Cardiac muscle cell (in vitro differentiated cells and primary cell): ENCODE measurements at regions not wholly inside any gene's neighbourhood (a gene's known extent, or its start where the extent isn't known, plus 50 kb on each side); places are given as distances from the start of the nearest gene placed in this dataset.

Experiments used
- DNase-seq, 2 donors: peaks; one replicate each; pipeline versions ENCODE4 v3.0.0 to v3.0.0-alpha.2; 2010 to 2017; ENCODE audit warnings: low read depth in 1 of 2, low spot score in 1 of 2
- H3K27ac ChIP-seq: fragments of 200-600 bp; sonication (generic); 2 replicates; pipeline ENCODE4 v1.5.1; 2016
- H3K27me3 ChIP-seq: fragments of 200-600 bp; sonication (generic); 2 replicates; pipeline ENCODE4 v1.6.0; 2016; ENCODE audit warnings: control low read depth
- H3K36me3 ChIP-seq: fragments of 200-600 bp; sonication (generic); 2 replicates; pipeline ENCODE4 v1.5.1; 2016; ENCODE audit warnings: control low read depth
- H3K4me1 ChIP-seq: fragments of 200-600 bp; sonication (generic); 2 replicates; pipeline ENCODE4 v1.8.1; 2017; ENCODE audit warnings: low read depth, mild to moderate bottlenecking, mixed run types
- H3K4me3 ChIP-seq: fragments of 200-600 bp; sonication (generic); 2 replicates; pipeline ENCODE4 v1.5.1; 2016; ENCODE audit warnings: mild to moderate bottlenecking
- H3K9me3 ChIP-seq: fragments of 200-600 bp; sonication (generic); 2 replicates; pipeline ENCODE4 v1.5.1; 2017; ENCODE audit warnings: low read depth, mild to moderate bottlenecking, control low read depth
- TF ChIP-seq, protein P1 (sequence below): IDR thresholded peaks from 2 replicates; pipeline ENCODE4 v1.5.1; 2012; ENCODE audit warnings: low read depth, mild to moderate bottlenecking, low read length

DNA sequence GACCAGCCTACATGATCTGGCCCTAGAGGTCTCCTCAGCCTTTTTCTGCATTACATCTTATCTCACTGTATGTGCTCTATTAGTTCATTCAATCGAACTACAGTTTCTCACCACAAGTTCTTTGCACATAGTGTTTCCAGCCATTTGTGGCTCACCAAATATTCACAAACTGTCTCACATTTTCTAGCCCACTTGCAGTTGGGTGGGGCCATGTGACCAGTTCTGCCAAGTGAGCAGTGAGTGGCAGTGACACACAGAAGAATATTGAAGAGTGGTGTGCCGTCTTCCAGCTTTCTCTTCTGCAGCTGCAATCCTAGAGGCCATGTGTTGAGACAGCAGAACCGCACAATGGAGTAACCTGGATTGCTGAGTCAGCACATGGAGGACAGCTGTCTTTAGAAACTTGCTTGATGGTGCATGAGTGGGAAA lies 103.2 kb upstream of the ZNF644 start:
- H3K27ac ChIP-seq = no peak overlapping the region

DNA sequence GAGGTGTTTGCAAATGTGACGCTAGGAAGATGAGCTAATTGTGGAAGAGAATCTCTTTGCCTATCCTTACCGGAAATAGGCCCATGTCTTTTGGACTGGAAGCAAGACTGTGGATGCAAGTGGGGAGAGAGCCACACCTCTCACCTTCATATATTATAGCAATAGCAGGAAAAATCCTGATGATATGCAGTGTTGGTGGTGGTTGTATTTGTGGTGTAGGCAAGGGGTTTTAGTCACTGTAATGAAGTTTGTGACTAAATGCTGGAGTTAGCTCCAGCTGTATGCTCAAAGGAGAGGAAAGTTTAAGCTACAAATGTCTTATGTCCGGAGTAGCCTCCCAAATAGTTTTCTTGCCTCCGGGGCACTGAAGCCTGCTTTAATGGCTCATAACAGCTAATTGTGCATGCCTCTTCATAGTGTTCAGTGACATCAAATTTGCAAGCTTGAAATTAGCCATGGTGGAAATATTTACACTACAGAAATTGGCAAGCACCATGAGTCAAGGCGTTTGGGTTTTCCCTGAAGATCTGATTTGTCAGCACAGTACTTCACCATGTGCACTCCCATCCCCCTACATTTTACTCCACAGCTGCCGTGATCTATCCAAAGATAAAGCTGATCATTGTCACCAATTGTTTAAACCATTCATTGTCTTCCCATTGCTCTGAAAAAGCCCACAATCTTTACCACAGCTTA lies 102.6 kb upstream of the ZNF644 start:
- TF ChIP-seq, protein P1, sequence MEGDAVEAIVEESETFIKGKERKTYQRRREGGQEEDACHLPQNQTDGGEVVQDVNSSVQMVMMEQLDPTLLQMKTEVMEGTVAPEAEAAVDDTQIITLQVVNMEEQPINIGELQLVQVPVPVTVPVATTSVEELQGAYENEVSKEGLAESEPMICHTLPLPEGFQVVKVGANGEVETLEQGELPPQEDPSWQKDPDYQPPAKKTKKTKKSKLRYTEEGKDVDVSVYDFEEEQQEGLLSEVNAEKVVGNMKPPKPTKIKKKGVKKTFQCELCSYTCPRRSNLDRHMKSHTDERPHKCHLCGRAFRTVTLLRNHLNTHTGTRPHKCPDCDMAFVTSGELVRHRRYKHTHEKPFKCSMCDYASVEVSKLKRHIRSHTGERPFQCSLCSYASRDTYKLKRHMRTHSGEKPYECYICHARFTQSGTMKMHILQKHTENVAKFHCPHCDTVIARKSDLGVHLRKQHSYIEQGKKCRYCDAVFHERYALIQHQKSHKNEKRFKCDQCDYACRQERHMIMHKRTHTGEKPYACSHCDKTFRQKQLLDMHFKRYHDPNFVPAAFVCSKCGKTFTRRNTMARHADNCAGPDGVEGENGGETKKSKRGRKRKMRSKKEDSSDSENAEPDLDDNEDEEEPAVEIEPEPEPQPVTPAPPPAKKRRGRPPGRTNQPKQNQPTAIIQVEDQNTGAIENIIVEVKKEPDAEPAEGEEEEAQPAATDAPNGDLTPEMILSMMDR = no peak
- H3K27ac ChIP-seq = no peak overlapping the region
- H3K4me1 ChIP-seq = no peaks in the 10 kb centered on the region
- no peaks in the 10 kb centered on the region for H3K9me3 ChIP-seq
- DNase-seq = no peak
- H3K4me3 ChIP-seq = no peak overlapping the region
- H3K36me3 ChIP-seq = no peaks in the 10 kb centered on the region
- no peaks in the 10 kb centered on the region for H3K27me3 ChIP-seq

More for the DNA sequence above, 103.2 kb upstream of the ZNF644 start:
- DNase-seq = no peak
- H3K4me1 ChIP-seq = no peaks in the 10 kb centered on the region
- no peaks in the 10 kb centered on the region for H3K9me3 ChIP-seq
- TF ChIP-seq, protein P1 = no peak
- no peaks in the 10 kb centered on the region for H3K27me3 ChIP-seq
- no peaks in the 10 kb centered on the region for H3K36me3 ChIP-seq
- no peak overlapping the region for H3K4me3 ChIP-seq

DNA sequence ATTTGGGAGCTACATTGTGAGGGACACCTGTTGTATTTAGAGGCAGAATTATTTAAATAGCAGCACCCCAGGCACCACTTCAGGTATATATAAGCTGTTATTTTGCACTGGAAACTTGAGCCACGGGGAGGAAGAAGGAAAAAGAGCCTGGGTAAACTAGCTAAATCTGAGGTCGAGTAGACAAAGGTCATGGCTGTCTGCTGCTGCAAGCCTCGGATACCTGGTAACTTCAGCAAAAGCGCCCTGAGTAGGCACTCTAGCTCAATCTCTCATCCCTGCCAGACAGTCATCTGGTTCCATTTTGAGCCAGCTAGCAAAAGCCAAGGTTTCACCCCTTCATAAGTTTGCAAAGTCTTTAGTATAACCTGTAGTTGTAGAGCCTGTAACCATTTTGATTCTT lies 101.9 kb upstream of the ZNF644 start:
- Histone ChIP-seq H3K4me3 (no peak overlapping the region), H3K36me3 (no peaks in the 10 kb centered on the region), H3K9me3 (no peaks in the 10 kb centered on the region), H3K27me3 (no peaks in the 10 kb centered on the region), H3K4me1 (no peaks in the 10 kb centered on the region), H3K27ac (no peak overlapping the region)
- TF ChIP-seq, protein P1 = no peak
- no peak for DNase-seq

DNA sequence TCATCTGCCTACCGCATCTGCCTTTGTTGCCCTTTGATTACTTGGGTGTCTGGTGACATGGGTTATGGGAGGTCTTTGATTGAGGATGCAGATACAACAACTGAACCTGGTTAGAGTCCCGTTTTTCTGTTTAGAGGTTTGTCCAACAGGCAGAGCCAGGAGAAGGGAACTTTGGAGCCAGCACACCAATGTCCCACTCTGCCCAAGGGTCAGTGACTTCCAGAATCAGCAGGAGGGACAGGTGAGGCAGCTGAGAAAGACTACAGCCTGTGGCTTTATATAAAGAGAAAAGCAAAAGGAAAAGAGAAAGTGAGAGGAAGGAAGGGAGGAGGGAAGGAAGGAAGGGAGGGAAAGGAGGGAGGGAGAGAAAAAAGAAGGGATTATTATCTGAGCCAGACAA lies 101.5 kb upstream of the ZNF644 start:
- DNase-seq = no peak
- Histone ChIP-seq H3K27me3 (no peaks in the 10 kb centered on the region), H3K4me1 (no peaks in the 10 kb centered on the region), H3K36me3 (no peaks in the 10 kb centered on the region), H3K9me3 (no peaks in the 10 kb centered on the region), H3K27ac (no peak overlapping the region), H3K4me3 (no peak overlapping the region)
- TF ChIP-seq, protein P1 = no peak

DNA sequence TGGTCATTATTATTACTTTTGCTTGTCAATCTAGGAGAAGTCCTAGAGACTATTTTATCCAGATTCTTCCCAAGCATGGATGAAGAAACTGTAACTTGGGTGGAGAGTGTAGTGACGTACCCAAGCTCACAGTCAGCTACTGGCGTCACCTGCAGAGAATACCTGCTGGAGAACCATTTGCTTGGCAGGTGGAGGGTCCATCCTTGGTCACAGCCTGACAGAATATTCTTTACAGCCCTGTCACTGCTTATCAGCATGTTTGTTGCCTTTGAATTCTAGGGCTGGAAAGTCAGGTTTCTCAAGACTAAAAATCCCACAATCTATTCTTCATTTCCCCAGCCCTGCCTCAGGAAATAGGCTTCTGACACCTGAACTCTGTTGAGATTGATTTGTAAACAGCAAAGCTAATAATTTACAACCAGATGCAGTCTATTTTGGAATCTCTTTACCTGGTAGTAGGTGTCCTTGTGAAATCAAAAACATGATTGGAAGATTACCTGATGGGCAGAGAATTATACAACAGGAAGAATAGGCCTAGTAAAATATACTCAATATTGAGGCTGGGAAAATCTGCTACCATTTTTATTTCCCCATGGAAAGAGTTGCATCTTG lies 100.4 kb upstream of the ZNF644 start:
- Histone ChIP-seq H3K27ac (no peak overlapping the region), H3K27me3 (no peaks in the 10 kb centered on the region), H3K9me3 (no peaks in the 10 kb centered on the region), H3K4me3 (no peak overlapping the region), H3K36me3 (no peaks in the 10 kb centered on the region), H3K4me1 (no peaks in the 10 kb centered on the region)
- no peak for DNase-seq
- TF ChIP-seq, protein P1 = no peak
